Activated CD8-positive, alpha-beta memory T cell treated with anti-CD3 and anti-CD28 coated beads, Interleukin-2, amount 50 U/mL, for 24 hours (primary cell): ENCODE measurements at regions not wholly inside any gene's neighbourhood (a gene's known extent, or its start where the extent isn't known, plus 50 kb on each side); places are given as distances from the start of the nearest gene placed in this dataset.
A peak's percentile ranks its signal among the peaks of the same experiment; 100 is the strongest.
"Not testable (repeated sequence)": the region's sequence is repeated elsewhere in the genome, so short reads cannot be mapped to it uniquely, and the experiment has no call there.

Source experiments
- DNase-seq: peaks from one replicate; pipeline ENCODE4 v3.0.0-alpha.2; 2020; ENCODE audit errors: extremely low read depth

DNA sequence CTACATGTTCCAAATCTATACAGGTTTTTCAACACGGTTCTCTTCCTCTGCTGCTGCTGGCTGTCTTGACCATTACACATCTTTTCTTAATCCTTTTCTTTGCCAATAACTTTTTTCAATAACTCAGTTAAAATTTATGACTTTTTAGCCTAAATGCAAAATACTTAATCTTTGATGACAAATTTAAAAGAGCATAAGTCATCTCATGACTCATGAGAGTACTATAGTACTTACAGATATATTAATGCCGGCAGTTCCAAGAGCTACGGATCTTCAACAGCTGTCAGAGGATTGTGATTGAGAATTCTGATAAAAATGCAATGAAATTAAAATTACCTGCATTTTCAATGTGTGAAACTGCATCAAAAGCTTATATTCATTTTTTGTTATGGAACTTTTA lies 105.5 kb downstream of the KPNA2 start:
- DNase-seq: no peak

GRCh38 chr17:68142595-68142994 lies 105.2 kb upstream of the AMZ2 start:
- DNase-seq: no peak

- no peak for DNase-seq
Measured at GRCh38 chr17:68143425-68143824, 104.4 kb upstream of the AMZ2 start.

DNA sequence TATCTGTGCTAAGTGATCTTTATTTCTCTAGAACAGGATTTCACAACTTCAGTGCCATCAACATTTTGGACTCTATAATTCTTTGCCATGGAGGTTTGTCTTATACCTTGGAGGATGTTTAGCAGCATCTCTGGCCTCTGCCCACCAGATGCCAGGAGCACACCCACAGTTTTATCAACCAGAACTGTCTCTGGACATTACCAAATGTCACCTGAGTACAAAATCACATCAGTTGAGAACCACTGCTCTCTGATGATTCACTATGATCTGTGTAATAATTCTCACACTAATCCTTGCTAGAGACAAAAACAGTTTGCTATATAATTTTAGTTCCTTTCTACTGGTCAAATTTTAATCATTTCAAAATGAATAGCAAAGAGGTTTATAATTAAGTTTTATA lies 102.8 kb upstream of the AMZ2 start:
- no peak for DNase-seq

DNA sequence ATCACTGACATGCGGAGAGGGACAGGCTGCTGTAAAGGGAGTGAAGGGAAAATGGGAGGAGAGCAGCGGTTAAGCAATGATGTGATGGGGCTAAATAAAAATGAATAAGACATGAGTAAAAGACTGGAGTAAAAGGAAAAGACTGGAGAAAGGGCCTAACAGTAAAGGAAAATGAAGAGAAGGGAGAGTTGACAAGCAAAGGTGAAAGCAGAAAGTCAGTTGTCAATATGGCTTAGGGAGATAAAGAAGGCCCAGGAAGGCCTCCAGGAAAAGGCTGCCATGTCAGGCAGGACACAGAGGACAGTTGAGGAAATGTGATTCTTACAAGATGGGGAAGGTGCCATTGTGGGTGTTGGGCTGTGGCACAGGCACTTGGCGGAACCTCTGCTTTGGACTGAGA lies 98.9 kb upstream of the AMZ2 start:
- no peak for DNase-seq

DNA sequence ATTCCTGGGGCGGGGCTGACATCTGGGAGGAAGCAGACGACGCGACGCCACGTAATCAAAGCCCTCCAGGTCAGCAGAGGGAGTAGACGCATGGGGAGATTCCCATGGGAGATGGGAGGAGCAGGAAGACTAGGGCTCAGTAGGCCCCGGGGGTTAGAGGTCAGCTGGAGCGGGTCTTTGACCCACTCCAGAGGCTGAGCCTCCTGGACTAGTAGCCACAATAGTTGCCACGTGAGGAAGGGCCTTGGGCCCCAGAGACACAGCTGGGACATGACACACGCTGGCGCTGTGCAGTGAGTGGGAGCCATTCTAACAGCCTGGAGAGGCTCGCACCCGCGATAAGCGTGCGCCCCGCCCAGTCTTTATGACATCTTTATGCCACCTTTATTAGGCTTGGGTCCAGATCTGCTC lies 95.7 kb upstream of the AMZ2 start:
- DNase-seq: no peak

DNA sequence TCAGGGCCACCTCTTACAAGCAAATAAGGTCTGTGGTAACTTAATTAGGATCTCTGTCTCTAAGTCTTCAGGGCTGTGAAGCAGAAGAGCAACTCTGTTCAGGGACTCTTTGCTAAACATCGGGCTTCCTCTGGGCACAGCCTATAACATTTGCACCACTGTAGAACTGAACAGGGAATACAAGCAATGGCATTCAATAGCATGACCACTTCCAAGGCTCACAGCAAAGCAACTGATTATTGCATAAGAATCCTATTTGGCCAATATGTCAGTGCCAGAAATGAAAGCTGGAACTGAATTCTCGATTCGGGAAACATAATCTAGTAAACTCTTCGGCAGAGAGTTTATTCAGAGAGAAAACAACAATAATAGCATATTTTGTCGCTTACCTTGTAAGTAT lies 92.2 kb upstream of the AMZ2 start:
- DNase-seq: no peak

- DNase-seq: no peak
Measured at GRCh38 chr17:68161644-68162428, 86.0 kb upstream of the AMZ2 start.

DNA sequence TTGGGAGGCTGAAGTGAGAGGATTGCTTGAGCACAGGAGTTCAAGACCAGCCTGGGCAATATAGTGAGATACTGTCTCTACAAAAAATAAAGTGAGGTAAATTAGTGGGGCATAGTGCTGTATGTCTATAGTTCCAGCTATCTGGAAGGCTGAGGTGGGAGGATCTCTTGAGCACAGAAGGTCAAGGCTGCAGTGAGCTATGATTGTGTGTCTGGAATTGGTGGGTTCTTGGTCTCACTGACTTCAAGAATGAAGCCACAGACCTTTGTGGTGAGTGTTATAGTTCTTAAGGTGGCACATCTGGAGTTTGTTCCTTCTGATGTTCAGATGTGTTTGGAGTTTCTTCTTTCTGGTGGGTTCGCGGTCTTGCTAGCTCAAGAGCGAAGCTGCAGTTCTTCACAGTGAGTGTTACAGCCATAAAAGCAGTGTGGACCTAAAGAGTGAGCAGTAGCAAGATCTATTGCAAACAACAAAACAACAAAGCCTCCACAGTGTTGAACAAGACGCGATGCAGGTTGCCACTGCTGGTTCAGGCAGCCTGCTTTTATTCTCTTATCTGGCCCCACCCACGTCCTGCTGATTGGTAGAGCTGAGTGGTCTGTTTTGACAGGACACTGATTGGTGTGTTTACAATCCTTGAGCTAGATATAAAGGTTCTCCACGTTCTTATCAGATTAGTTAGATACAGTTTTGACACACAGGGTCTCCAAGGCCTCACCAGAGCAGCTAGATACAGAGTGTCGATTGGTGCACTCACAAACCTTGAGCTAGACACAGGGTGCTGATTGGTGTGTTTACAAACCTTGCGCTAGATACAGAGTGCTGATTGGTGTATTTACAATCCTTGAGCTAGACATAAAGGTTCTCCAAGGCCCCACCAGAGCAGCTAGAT lies 79.3 kb upstream of the AMZ2 start:
- DNase-seq: not testable (repeated sequence)

- DNase-seq: not testable (repeated sequence)
Measured at GRCh38 chr17:68169165-68169821, 78.5 kb upstream of the AMZ2 start.

- no peak for DNase-seq
Measured at GRCh38 chr17:68169840-68170239, 78.0 kb upstream of the AMZ2 start.

DNA sequence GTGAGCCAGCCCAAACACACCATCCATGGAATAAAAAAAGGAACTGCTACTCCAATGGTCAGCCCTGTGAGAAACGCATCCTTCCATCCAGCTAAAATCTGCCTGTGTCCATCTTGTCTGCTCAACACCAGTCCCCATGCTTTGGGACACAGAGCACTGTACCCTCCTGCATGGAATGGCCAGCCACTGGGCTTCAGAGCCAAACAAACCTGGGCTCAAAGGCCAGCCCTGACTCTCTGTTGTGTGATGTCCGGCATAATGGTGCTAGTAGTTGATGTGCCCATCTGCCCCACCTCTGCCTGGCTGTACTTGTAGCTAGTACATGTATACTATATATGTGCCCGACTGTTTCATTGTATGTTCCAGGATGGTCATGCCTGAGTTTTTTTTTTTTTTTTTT lies 77.6 kb upstream of the AMZ2 start:
- DNase-seq: no peak

- peak; percentile 37 for DNase-seq
Measured at GRCh38 chr17:68172461-68172954, 75.3 kb upstream of the AMZ2 start.

DNA sequence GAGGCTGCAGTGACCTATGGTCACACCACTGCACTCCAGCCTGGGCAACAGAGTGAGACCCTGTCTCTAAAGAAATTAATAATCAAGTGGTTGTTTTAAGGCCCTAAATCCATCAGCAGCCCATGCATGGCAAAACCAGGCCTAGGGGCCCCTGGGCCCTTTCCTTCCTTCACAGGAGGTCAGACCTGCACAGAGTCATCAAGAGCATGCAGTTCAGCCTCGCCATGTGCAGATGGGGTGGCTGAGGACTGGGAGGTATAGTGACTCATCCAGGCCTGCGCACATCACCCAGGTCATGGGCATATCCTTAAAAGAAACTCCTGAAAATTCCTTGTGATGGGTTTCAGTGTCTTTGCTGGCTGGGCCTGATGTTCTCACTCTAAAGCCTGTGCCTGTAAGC lies 72.4 kb upstream of the AMZ2 start:
- no peak for DNase-seq

DNA sequence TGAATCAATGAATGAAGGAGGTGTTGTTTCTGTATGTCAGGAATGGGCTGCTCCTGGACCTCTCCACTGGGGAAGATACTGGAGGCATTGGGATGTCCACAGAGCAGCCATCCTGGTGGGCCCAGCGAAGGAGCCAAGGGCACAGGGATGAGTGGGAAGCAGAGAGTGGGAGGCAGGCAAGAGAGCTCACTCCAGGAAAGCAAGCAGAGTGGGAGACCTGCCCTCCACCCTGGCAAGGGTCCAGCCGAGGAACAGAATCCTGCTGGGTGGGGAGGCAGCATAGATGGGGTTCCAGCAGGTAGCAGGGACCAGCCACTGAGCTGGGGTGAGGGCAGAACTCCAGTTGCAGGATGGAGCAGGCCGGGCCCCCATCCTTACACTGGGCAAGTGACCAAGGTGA lies 71.9 kb upstream of the AMZ2 start:
- DNase-seq: no peak

DNA sequence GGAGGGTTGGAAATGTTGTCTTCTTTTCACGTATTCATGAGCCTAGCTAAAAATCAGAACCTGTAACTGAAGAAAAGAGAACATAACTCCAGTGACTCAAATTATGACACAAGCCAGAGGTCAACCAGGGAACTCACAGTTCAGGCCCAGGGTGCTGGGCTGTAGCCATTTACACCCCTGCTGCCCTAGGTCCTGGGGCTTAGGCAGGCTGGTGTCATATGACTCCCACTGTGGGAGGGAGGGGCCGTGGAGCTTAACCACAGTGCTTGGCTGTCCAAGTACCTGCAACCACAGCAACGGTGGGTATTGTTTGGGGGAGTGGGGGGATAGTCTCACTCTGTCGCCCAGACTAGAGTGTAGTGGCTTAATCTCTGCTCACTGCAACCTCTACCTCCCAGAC lies 71.1 kb upstream of the AMZ2 start:
- no peak for DNase-seq

DNA sequence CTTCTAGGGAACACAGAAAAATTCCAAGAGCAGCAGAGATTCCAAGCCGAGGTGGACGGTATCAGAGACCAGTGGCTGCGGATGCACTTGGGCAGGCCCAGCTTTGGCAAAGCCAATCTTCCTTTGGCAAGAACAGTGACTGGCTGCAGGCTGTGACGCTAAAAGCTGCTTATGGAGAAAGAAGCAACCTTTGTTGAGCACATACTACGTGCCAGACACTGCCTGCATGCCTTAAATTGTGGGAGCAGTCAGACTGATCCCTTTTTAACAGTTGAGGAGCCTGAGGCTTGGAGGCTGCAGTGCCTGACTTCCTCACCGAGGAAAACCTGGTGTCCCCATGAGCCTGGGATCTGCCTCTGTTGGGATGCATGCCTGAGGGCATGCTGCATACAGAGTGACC lies 69.0 kb upstream of the AMZ2 start:
- DNase-seq: no peak

- DNase-seq: no peak
Measured at GRCh38 chr17:68179236-68179925, 68.5 kb upstream of the AMZ2 start.

DNA sequence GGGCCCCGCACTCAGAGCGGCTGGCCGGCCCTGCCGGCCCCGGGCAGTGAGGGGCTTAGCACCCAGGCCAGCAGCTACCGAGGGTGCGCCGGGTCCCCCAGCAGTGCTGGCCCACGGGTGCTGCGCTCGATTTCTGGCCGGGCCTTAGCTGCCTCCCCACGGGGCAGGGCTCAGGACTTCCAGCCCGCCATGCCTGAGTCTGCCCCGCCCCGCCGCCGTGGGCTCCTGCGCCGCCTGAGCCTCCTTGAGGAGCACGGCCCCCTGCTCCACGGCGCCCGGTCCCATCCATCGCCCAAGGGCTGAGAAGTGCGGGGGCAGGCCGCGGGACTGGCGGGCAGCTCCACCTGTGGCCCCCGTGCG lies 67.9 kb upstream of the AMZ2 start:
- no peak for DNase-seq

DNA sequence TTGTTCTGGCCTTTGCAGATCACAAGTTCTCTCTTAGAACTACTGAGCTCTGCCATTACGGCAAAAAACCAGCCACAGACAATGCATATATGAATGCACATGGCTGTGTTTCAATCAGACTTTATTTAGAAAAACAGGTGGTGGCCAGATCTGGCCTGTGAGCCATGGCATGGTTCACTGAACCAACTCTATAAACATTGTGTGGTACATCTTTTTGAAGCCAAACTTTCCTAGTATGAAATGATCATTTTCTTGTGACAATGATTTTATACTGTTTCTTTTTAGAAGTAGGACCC lies 65.9 kb upstream of the AMZ2 start:
- no peak for DNase-seq

DNA sequence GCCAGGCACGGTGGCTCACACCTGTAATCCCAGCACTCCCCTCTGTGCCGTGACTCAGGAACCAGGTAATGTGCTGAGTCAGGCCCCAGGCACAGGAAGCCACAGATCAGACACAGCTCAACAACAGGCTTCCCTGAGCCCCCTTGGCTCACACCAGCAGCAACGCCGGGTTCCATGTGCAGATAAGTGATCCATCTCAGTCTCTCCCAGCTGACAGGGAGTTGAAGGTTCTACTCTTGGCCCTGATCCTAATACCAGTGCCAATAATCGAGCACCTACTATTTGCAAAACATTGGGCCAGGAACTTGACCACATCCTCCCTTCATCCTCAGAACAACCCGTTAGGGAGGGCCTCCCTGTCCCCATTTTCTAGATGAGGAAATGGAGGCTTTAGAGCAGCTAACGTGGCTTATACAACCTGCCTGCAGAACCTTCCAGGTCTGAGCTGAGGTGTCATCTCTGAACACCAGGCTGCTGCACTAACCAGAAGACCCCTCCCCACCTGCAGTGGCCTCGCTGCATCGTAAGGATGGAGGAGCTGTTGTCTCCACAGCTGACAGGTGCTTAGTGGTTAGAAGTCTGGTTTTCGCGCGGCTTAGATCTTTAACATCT lies 64.8 kb upstream of the AMZ2 start:
- DNase-seq: no peak

- DNase-seq: no peak
Measured at GRCh38 chr17:68184141-68184571, 63.7 kb upstream of the AMZ2 start.
